SU-DHL-6 (cell line): ENCODE measurements at regions not wholly inside any gene's neighbourhood (a gene's known extent, or its start where the extent isn't known, plus 50 kb on each side); places are given as distances from the start of the nearest gene placed in this dataset.

Source experiments
- H2AFZ ChIP-seq: fragments of 200-600 bp; sonication (generic); 2 replicates; pipeline ENCODE4 v1.6.1; 2014; ENCODE audit warnings: low read depth, mild to moderate bottlenecking, moderate library complexity, mixed read lengths, antibody characterized with exemption, low read length; ENCODE audit not compliant: severe bottlenecking
- H3F3A ChIP-seq: fragments of 200-600 bp; shearing (Covaris generic); 2 replicates; pipeline ENCODE4 v1.6.0; 2016; ENCODE audit warnings: antibody characterized with exemption, mild to moderate bottlenecking; ENCODE audit not compliant: insufficient read depth
- H3K27ac ChIP-seq: fragments of 200-600 bp; sonication (generic); 2 replicates; pipeline ENCODE4 v1.5.1; 2016; ENCODE audit warnings: low read depth, mild to moderate bottlenecking, low read length, moderate library complexity, mixed read lengths
- H3K27me3 ChIP-seq: fragments of 200-600 bp; sonication (generic), shearing (Covaris generic); 2 replicates; pipeline ENCODE4 v1.6.0; 2014; ENCODE audit warnings: mild to moderate bottlenecking, low read length
- H3K36me3 ChIP-seq: fragments of 200-600 bp; sonication (generic); 2 replicates; pipeline ENCODE4 v1.6.1; 2014; ENCODE audit warnings: mild to moderate bottlenecking, low read length, mixed read lengths
- H3K4me2 ChIP-seq: fragments of 300-600, 200-600 bp; shearing (Covaris generic), sonication (generic); 2 replicates; pipeline ENCODE4 v1.6.0; 2014; ENCODE audit warnings: low read length, low read depth, mild to moderate bottlenecking; ENCODE audit not compliant: poor library complexity, severe bottlenecking
- H3K4me3 ChIP-seq: fragments of 200-600 bp; sonication (generic); 2 replicates; pipeline ENCODE4 v1.5.1; 2014; ENCODE audit warnings: antibody characterized with exemption, low read length, mild to moderate bottlenecking, mixed read lengths; ENCODE audit not compliant: insufficient read depth, poor library complexity, severe bottlenecking
- H3K79me2 ChIP-seq: fragments of 200-600 bp; sonication (generic); 2 replicates; pipeline ENCODE4 v1.6.1; 2014; ENCODE audit warnings: mild to moderate bottlenecking, low read length, moderate library complexity; ENCODE audit not compliant: insufficient read depth
- H3K9ac ChIP-seq: fragments of 200-600 bp; sonication (generic); 2 replicates; pipeline ENCODE4 v1.7.0; 2014; ENCODE audit warnings: mild to moderate bottlenecking, low read length
- H3K9me2 ChIP-seq: fragments of 200-600 bp; sonication (generic); replicated peaks from 2 replicates; pipeline ENCODE4 v1.6.1; 2014; ENCODE audit warnings: low read length; ENCODE audit not compliant: insufficient read depth
- H3K9me3 ChIP-seq: fragments of 200-600 bp; sonication (generic); 2 replicates; pipeline ENCODE4 v1.6.1; 2014; ENCODE audit warnings: low read length, mixed read lengths; ENCODE audit not compliant: insufficient read depth
- H4K20me1 ChIP-seq: fragments of 200-600 bp; sonication (generic); 2 replicates; pipeline ENCODE4 v1.6.1; 2014; ENCODE audit warnings: low read depth, mild to moderate bottlenecking, antibody characterized with exemption, low read length, moderate library complexity, mixed read lengths
- CTCF ChIP-seq: fragments of 200-600 bp; sonication (generic); IDR thresholded peaks from one replicate; pipeline ENCODE4 v1.5.1; 2017; ENCODE audit warnings: antibody characterized with exemption, mild to moderate bottlenecking, low read length, moderate library complexity; ENCODE audit not compliant: insufficient read depth, poor library complexity, severe bottlenecking
- EZH2phosphoT487 ChIP-seq: fragments of 200-600 bp; sonication (generic), shearing (Covaris generic); conservative IDR thresholded peaks from 2 replicates; pipeline ENCODE4 v1.6.1; 2018; ENCODE audit warnings: mild to moderate bottlenecking, antibody characterized with exemption, low read length, moderate library complexity, mixed read lengths

GRCh38 chr1:55848906-55849305, 633.7 kb upstream of the USP24 start:
- Histone ChIP-seq H3F3A (no peaks in the 10 kb centered on the region), H3K9me2 (no peaks in the 10 kb centered on the region)

GRCh38 chr1:55846051-55846450, 630.9 kb upstream of the USP24 start:
- no peaks in the 10 kb centered on the region for H3K36me3 ChIP-seq
- TF ChIP-seq EZH2phosphoT487: no peak
- no peak for TF ChIP-seq CTCF
- no peaks in the 10 kb centered on the region for H3K9me3 ChIP-seq
- H3F3A ChIP-seq: no peaks in the 10 kb centered on the region
- no peak overlapping the region for H3K27ac ChIP-seq
- H3K79me2 ChIP-seq: no peaks in the 10 kb centered on the region
- no peaks in the 10 kb centered on the region for H3K27me3 ChIP-seq
- H3K4me3 ChIP-seq: no peak overlapping the region
- H3K4me2 ChIP-seq: no peak overlapping the region
- H3K9ac ChIP-seq: no peak overlapping the region
- H2AFZ ChIP-seq: no peak overlapping the region
- H3K9me2 ChIP-seq: no peaks in the 10 kb centered on the region
- no peaks in the 10 kb centered on the region for H4K20me1 ChIP-seq

More at GRCh38 chr1:55848906-55849305, 633.7 kb upstream of the USP24 start:
- no peaks in the 10 kb centered on the region for H3K79me2 ChIP-seq
- TF ChIP-seq EZH2phosphoT487 (no peak), CTCF (no peak)
- no peak overlapping the region for H2AFZ ChIP-seq
- no peaks in the 10 kb centered on the region for H3K9me3 ChIP-seq
- no peaks in the 10 kb centered on the region for H4K20me1 ChIP-seq
- no peaks in the 10 kb centered on the region for H3K27me3 ChIP-seq
- no peak overlapping the region for H3K27ac ChIP-seq
- H3K9ac ChIP-seq: no peak overlapping the region
- no peaks in the 10 kb centered on the region for H3K36me3 ChIP-seq
- no peak overlapping the region for H3K4me3 ChIP-seq
- no peak overlapping the region for H3K4me2 ChIP-seq

GRCh38 chr1:55844322-55844721, 629.2 kb upstream of the USP24 start:
- Histone ChIP-seq H3K4me2 (no peak overlapping the region), H3K79me2 (no peaks in the 10 kb centered on the region), H3K27me3 (no peaks in the 10 kb centered on the region), H3K9me2 (no peaks in the 10 kb centered on the region), H2AFZ (no peak overlapping the region), H3K4me3 (no peak overlapping the region), H3K27ac (no peak overlapping the region), H3K36me3 (no peaks in the 10 kb centered on the region), H3K9ac (no peak overlapping the region), H4K20me1 (no peaks in the 10 kb centered on the region), H3K9me3 (no peaks in the 10 kb centered on the region), H3F3A (no peaks in the 10 kb centered on the region)
- TF ChIP-seq EZH2phosphoT487 (no peak), CTCF (no peak)
